HepG2 (cell line): ENCODE measurements at regions not wholly inside any gene's neighbourhood (a gene's known extent, or its start where the extent isn't known, plus 50 kb on each side); places are given as distances from the start of the nearest gene placed in this dataset.
A peak's percentile ranks its signal among the peaks of the same experiment; 100 is the strongest.

Source experiments
- CBFB ChIP-seq: sonication (generic); formaldehyde crosslinking; IDR thresholded peaks from 2 replicates; pipeline ENCODE4 v1.4.0; 2020; ENCODE audit warnings: missing genetic modification reagents
- CENPT ChIP-seq: sonication (generic); formaldehyde crosslinking; IDR thresholded peaks from 2 replicates; pipeline ENCODE4 v1.8.0; 2022; ENCODE audit warnings: low read depth, mild to moderate bottlenecking, moderate library complexity, missing genetic modification reagents
- DMAP1 ChIP-seq: IDR thresholded peaks from 2 replicates; pipeline ENCODE4 v1.6.1; 2016
- DNMT1 ChIP-seq: sonication (generic); formaldehyde crosslinking; IDR thresholded peaks from 2 replicates; pipeline ENCODE4 v1.5.1; 2020; ENCODE audit warnings: mild to moderate bottlenecking, missing genetic modification reagents
- FOXP1 ChIP-seq, 2 experiments: fragments of 450-650 bp in 1 of 2; IDR thresholded peaks; 2 replicates each; pipeline ENCODE4 v1.6.1; 2017 to 2018; ENCODE audit warnings: antibody characterized with exemption in 1 of 2
- FOXP4 ChIP-seq: sonication (generic); formaldehyde crosslinking; IDR thresholded peaks from 2 replicates; pipeline ENCODE4 v1.4.0; 2020; ENCODE audit warnings: missing genetic modification reagents
- GATAD2A ChIP-seq: IDR thresholded peaks from 2 replicates; pipeline ENCODE4 v1.6.1; 2016
- JUNB ChIP-seq: sonication (generic); formaldehyde crosslinking; IDR thresholded peaks from 2 replicates; pipeline ENCODE4 v1.8.0; 2022; ENCODE audit warnings: missing genetic modification reagents, mild to moderate bottlenecking, borderline replicate concordance
- RBAK ChIP-seq: sonication (generic); formaldehyde crosslinking; IDR thresholded peaks from 2 replicates; pipeline ENCODE4 v1.5.1; 2020; ENCODE audit warnings: mild to moderate bottlenecking, missing genetic modification reagents
- REL ChIP-seq: sonication (generic); formaldehyde crosslinking; conservative IDR thresholded peaks from 2 replicates; pipeline ENCODE4 v1.8.0; 2022; ENCODE audit warnings: mild to moderate bottlenecking, missing genetic modification reagents, moderate library complexity
- SKIL ChIP-seq: sonication (generic); formaldehyde crosslinking; IDR thresholded peaks from 2 replicates; pipeline ENCODE4 v1.8.0; 2022; ENCODE audit warnings: missing genetic modification reagents, mild to moderate bottlenecking, moderate library complexity, borderline replicate concordance
- SP140L ChIP-seq: sonication (generic); formaldehyde crosslinking; IDR thresholded peaks from 2 replicates; pipeline ENCODE4 v1.4.0; 2020; ENCODE audit warnings: missing genetic modification reagents, borderline replicate concordance
- WIZ ChIP-seq: sonication (generic); formaldehyde crosslinking; IDR thresholded peaks from 2 replicates; pipeline ENCODE4 v1.5.1; 2020; ENCODE audit warnings: mild to moderate bottlenecking, missing genetic modification reagents
- YEATS4 ChIP-seq: sonication (generic); formaldehyde crosslinking; IDR thresholded peaks from 2 replicates; pipeline ENCODE4 v1.4.0; 2020; ENCODE audit warnings: missing genetic modification reagents, borderline replicate concordance
- ZFP1 ChIP-seq: IDR thresholded peaks from 2 replicates; pipeline ENCODE4 v1.6.1; 2016
- ZFP62 ChIP-seq: sonication (generic); formaldehyde crosslinking; IDR thresholded peaks from 2 replicates; pipeline ENCODE4 v1.4.0; 2020; ENCODE audit warnings: missing genetic modification reagents
- ZFX ChIP-seq: sonication (generic); formaldehyde crosslinking; IDR thresholded peaks from 2 replicates; pipeline ENCODE4 v1.4.0; 2020; ENCODE audit warnings: mild to moderate bottlenecking, low read depth, missing genetic modification reagents, moderate library complexity
- ZFY ChIP-seq: sonication (generic); formaldehyde crosslinking; IDR thresholded peaks from 2 replicates; pipeline ENCODE4 v1.4.0; 2020; ENCODE audit warnings: missing genetic modification reagents
- ZNF503 ChIP-seq: sonication (generic); formaldehyde crosslinking; IDR thresholded peaks from 2 replicates; pipeline ENCODE4 v1.4.0; 2020; ENCODE audit warnings: missing genetic modification reagents
- ZNF605 ChIP-seq: sonication (generic); formaldehyde crosslinking; IDR thresholded peaks from 2 replicates; pipeline ENCODE4 v1.8.0; 2022; ENCODE audit warnings: mild to moderate bottlenecking, missing genetic modification reagents
- TF ChIP-seq, protein P1 (sequence below): IDR thresholded peaks from 2 replicates; pipeline ENCODE4 v1.6.1; 2018; ENCODE audit warnings: missing genetic modification reagents, mild to moderate bottlenecking, missing compliant biosample characterization
- TF ChIP-seq, protein P2 (sequence below): sonication (generic); formaldehyde crosslinking; IDR thresholded peaks from 2 replicates; pipeline ENCODE4 v1.8.0; 2022; ENCODE audit warnings: mild to moderate bottlenecking, missing genetic modification reagents, borderline replicate concordance

GRCh38 chr13:40476175-40476958 is 190.1 kb downstream of the FOXO1 start (continued):
- TF ChIP-seq FOXP4: peak; percentile 75
- no peak for TF ChIP-seq ZFP62 (CRISPR knock-in tag)
- no peak for TF ChIP-seq SKIL (CRISPR knock-in tag)
- TF ChIP-seq DMAP1 (CRISPR knock-in tag): peak; percentile 87
- TF ChIP-seq YEATS4: peak; percentile 40; the same call in 1 of the 2 replicates
- no peak for TF ChIP-seq FOXP1 (IDR thresholded peaks at IDR 0.05)
- peak; percentile 42; the same call in 1 of the 2 replicates for TF ChIP-seq FOXP1 (CRISPR knock-in tag; IDR thresholded peaks at IDR 0.05)
- TF ChIP-seq GATAD2A (CRISPR knock-in tag): peak; percentile 49; the same call in 1 of the 2 replicates
- TF ChIP-seq JUNB (CRISPR knock-in tag): no peak
- TF ChIP-seq, protein P1, sequence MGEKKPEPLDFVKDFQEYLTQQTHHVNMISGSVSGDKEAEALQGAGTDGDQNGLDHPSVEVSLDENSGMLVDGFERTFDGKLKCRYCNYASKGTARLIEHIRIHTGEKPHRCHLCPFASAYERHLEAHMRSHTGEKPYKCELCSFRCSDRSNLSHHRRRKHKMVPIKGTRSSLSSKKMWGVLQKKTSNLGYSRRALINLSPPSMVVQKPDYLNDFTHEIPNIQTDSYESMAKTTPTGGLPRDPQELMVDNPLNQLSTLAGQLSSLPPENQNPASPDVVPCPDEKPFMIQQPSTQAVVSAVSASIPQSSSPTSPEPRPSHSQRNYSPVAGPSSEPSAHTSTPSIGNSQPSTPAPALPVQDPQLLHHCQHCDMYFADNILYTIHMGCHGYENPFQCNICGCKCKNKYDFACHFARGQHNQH (CRISPR knock-in tag): peak; percentile 59; the same call in 1 of the 2 replicates
- no peak for TF ChIP-seq ZFX (CRISPR knock-in tag)
- no peak for TF ChIP-seq CENPT (CRISPR knock-in tag)
- TF ChIP-seq SP140L (CRISPR knock-in tag): no peak
- TF ChIP-seq ZNF605 (CRISPR knock-in tag): 0 out of 2 replicates have a peak, but pooled peaks have one; percentile 31
- no peak for TF ChIP-seq DNMT1
- TF ChIP-seq RBAK (CRISPR knock-in tag): no peak
- no peak for TF ChIP-seq CBFB (CRISPR knock-in tag)
- TF ChIP-seq ZFP1: 0 out of 2 replicates have a peak, but pooled peaks have one; percentile 42
- 0 out of 2 replicates have a peak, but pooled peaks have one; percentile 31 for TF ChIP-seq REL (CRISPR knock-in tag)
- TF ChIP-seq WIZ: no peak
- TF ChIP-seq, protein P2, sequence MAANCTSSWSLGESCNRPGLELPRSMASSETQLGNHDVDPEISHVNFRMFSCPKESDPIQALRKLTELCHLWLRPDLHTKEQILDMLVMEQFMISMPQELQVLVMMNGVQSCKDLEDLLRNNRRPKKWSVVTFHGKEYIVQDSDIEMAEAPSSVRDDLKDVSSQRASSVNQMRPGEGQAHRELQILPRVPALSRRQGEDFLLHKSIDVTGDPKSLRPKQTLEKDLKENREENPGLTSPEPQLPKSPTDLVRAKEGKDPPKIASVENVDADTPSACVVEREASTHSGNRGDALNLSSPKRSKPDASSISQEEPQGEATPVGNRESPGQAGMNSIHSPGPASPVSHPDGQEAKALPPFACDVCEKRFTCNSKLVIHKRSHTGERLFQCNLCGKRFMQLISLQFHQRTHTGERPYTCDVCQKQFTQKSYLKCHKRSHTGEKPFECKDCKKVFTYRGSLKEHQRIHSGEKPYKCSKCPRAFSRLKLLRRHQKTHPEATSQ (CRISPR knock-in tag): no peak
- TF ChIP-seq ZFY (CRISPR knock-in tag): peak; percentile 22; the same call in 1 of the 2 replicates
- TF ChIP-seq ZNF503 (CRISPR knock-in tag): 0 out of 2 replicates have a peak, but pooled peaks have one; percentile 34
